IPS DF 4.7 (cell line): ENCODE measurements at regions not wholly inside any gene's neighbourhood (a gene's known extent, or its start where the extent isn't known, plus 50 kb on each side); places are given as distances from the start of the nearest gene placed in this dataset.
"Not testable (repeated sequence)": the region's sequence is repeated elsewhere in the genome, so short reads cannot be mapped to it uniquely, and the experiment has no call there.

Experiments used
- DNase-seq: peaks from one replicate; pipeline ENCODE4 v3.0.0-alpha.2; 2013; ENCODE audit warnings: low spot score; ENCODE audit errors: extremely low read depth

- DNase-seq, result no peak
Measured at GRCh38 chr5:1962619-1963355, 80.1 kb upstream of the IRX4 start.

- no peak for DNase-seq
Measured at GRCh38 chr5:1961952-1962595, 79.3 kb upstream of the IRX4 start.

- DNase-seq, result no peak
Measured at GRCh38 chr5:1961304-1961946, 78.7 kb upstream of the IRX4 start.

GRCh38 chr5:1960595-1961303, 78.0 kb upstream of the IRX4 start:
- DNase-seq, result no peak

- DNase-seq, result no peak
Measured at GRCh38 chr5:1959725-1960581, 77.2 kb upstream of the IRX4 start.

GRCh38 chr5:1959231-1959630, 76.5 kb upstream of the IRX4 start:
- DNase-seq, result no peak

- no peak for DNase-seq
Measured at GRCh38 chr5:1958211-1959010, 75.7 kb upstream of the IRX4 start.

GRCh38 chr5:1955586-1955985, 72.9 kb upstream of the IRX4 start:
- DNase-seq, result no peak

GRCh38 chr5:1953710-1954109, 71.0 kb upstream of the IRX4 start:
- not testable (repeated sequence) for DNase-seq

- DNase-seq, result peak; percentile 66
Measured at GRCh38 chr5:1952444-1953099, 69.8 kb upstream of the IRX4 start.

- no peak for DNase-seq
Measured at GRCh38 chr5:1952021-1952420, 69.3 kb upstream of the IRX4 start.

- DNase-seq, result no peak
Measured at GRCh38 chr5:1951165-1951816, 68.6 kb upstream of the IRX4 start.

- DNase-seq, result no peak
Measured at GRCh38 chr5:1950708-1951103, 68.0 kb upstream of the IRX4 start.

- no peak for DNase-seq
Measured at GRCh38 chr5:1950096-1950707, 67.5 kb upstream of the IRX4 start.

GRCh38 chr5:1949253-1949652, 66.5 kb upstream of the IRX4 start:
- no peak for DNase-seq

- no peak for DNase-seq
Measured at GRCh38 chr5:1948663-1949191, 66.0 kb upstream of the IRX4 start.

- no peak for DNase-seq
Measured at GRCh38 chr5:1948111-1948510, 65.4 kb upstream of the IRX4 start.

GRCh38 chr5:1946776-1947175, 64.1 kb upstream of the IRX4 start:
- no peak for DNase-seq
